ENCODE measurements at regions not wholly inside any gene's neighbourhood (a gene's known extent, or its start where the extent isn't known, plus 50 kb on each side); places are given as distances from the start of the nearest gene placed in this dataset.

GRCh38 chr3:110456001-110456400 lies 615.6 kb upstream of the NECTIN3 start:
- H3K4me3 ChIP-seq (ENCODE audit: low read length): no peak overlapping the region
- DNase-seq (ENCODE audit: low read depth): no peak
- TF ChIP-seq CTCF (IDR thresholded peaks at IDR 0.05; ENCODE audit: insufficient read depth, low read depth, low read length, missing control alignments): no peak

GRCh38 chr3:110456438-110457138 lies 615.0 kb upstream of the NECTIN3 start:
- no peak for DNase-seq (ENCODE audit: low read depth)
- H3K4me3 ChIP-seq (ENCODE audit: low read length): no peak overlapping the region
- TF ChIP-seq CTCF (IDR thresholded peaks at IDR 0.05; ENCODE audit: insufficient read depth, low read depth, low read length, missing control alignments): no peak

GRCh38 chr3:110457508-110457907 lies 614.1 kb upstream of the NECTIN3 start:
- DNase-seq (ENCODE audit: low read depth): no peak
- TF ChIP-seq CTCF (IDR thresholded peaks at IDR 0.05; ENCODE audit: insufficient read depth, low read depth, low read length, missing control alignments): no peak
- no peak overlapping the region for H3K4me3 ChIP-seq (ENCODE audit: low read length)

GRCh38 chr3:110459021-110459420 lies 612.6 kb upstream of the NECTIN3 start:
- no peak overlapping the region for H3K4me3 ChIP-seq (ENCODE audit: low read length)
- DNase-seq (ENCODE audit: low read depth): peak; percentile 5
- no peak for TF ChIP-seq CTCF (IDR thresholded peaks at IDR 0.05; ENCODE audit: insufficient read depth, low read depth, low read length, missing control alignments)

GRCh38 chr3:110470310-110470709 lies 601.3 kb upstream of the NECTIN3 start:
- H3K4me3 ChIP-seq (ENCODE audit: low read length): no peak overlapping the region
- no peak for TF ChIP-seq CTCF (IDR thresholded peaks at IDR 0.05; ENCODE audit: insufficient read depth, low read depth, low read length, missing control alignments)
- no peak for DNase-seq (ENCODE audit: low read depth)

GRCh38 chr3:110473405-110473804 lies 598.2 kb upstream of the NECTIN3 start:
- H3K4me3 ChIP-seq (ENCODE audit: low read length): no peak overlapping the region
- no peak for DNase-seq (ENCODE audit: low read depth)
- no peak for TF ChIP-seq CTCF (IDR thresholded peaks at IDR 0.05; ENCODE audit: insufficient read depth, low read depth, low read length, missing control alignments)

- no peak for DNase-seq (ENCODE audit: low read depth)
- no peak overlapping the region for H3K4me3 ChIP-seq (ENCODE audit: low read length)
- TF ChIP-seq CTCF (IDR thresholded peaks at IDR 0.05; ENCODE audit: insufficient read depth, low read depth, low read length, missing control alignments): no peak
These were observed 597.2 kb upstream of the NECTIN3 start for GRCh38 chr3:110474397-110474796.

Data from epithelial cell of esophagus (primary cell).